ENCODE measurements at regions not wholly inside any gene's neighbourhood (a gene's known extent, or its start where the extent isn't known, plus 50 kb on each side); places are given as distances from the start of the nearest gene placed in this dataset.

DNA sequence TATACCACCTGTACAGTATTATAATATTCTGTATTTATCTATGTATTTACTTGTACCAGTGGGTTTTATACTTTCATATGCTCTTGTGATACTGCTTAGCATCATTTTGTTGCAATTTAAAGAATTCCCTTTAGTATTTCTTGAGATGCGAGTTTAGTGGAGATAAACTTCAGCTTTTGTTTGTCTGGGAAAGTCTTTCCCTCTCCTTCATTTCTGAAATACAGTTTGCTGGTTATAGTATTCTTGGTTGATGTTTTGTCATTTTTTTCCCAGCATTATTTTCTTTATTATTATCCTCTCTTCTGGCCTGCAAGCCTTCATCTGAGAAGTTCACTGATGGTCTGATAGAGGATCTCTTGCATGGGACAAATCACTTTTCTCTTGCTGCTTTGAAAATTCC, 136.6 kb upstream of the MCHR2 start:
- no peak for DNase-seq

DNA sequence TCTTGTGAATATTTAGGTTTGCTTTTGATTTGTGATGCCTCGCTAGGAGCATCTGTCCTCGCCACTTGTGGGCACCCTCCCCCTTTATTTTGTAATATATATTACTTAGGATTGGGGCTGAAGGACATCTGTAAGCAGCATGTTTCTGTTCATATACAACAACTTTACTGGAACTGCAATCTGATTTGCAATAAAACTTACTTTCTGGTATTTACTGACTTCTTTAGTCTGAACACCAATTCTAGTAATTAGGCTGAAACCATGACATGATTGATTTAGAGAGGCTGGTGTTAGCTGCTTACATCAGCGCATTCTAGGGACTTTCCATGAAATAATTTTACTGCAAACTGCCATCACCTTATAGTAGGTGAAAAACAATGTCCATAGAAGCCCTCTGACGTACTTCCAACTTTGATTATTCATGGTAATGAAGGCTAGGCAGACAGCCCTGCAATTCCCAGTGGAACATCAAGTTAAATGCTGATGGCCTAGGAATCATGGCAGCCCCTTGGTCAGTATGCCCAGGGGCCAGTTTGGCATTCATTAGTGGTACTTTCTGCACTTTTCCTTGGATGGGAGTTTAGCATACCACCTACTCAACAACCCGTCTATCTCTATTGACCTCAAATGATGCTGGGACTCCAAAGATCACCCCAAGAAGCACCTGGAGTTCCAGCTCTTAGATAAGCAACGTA, 132.9 kb upstream of the MCHR2 start:
- DNase-seq: no peak

DNA sequence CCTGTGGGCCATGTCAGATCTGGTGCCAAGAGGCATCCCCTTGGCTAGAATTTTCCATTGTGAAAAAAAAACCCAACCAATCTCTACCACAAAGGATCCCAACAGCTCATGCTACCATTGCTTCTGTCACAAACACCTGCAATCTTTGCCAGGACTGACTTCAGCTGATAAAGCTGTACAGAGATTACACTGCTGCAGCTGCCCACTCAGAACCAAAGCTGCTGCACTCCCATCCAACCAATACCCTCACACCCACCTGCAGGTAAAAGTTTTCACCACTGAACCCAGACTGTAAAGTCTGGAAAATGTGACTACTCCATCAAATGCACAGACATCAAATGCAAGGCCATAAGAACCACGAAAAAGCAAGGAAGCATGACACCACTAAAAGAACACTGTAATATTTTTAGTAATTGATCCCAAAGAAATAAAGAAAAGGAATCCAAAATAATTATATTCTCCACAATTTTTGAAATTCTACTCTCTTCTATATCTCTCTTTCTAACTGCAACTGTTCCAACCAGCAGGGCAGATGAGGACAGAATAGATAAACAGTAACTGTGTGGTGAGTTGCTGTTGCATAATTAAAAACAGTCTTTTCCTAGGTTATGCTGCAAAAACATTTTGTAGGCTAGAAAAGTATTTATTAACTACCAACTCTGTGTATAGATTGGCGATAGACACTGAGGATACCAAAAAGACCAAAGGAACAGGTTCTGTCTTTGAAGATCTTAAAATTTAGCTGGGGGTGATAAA, 128.0 kb upstream of the MCHR2 start:
- DNase-seq: no peak

DNA sequence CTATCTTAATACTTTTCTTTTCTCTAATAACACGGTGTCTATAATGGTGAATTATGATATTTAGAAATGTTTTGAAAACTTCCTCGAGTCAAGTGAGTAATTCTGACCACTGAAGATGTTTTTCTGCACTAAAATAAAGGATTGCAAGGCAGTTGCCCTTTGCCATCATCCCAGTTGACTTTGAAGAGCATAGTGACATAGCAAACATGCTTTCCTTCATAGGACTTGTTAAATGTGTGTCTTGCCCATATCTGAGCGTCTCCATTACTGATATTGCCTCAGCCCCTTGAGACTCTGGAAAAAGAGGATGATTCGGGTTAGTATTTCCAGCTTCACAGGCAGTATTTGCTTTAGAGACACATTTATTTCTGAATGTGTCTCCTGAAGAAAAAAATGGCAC, 125.2 kb upstream of the MCHR2 start:
- no peak for DNase-seq

DNA sequence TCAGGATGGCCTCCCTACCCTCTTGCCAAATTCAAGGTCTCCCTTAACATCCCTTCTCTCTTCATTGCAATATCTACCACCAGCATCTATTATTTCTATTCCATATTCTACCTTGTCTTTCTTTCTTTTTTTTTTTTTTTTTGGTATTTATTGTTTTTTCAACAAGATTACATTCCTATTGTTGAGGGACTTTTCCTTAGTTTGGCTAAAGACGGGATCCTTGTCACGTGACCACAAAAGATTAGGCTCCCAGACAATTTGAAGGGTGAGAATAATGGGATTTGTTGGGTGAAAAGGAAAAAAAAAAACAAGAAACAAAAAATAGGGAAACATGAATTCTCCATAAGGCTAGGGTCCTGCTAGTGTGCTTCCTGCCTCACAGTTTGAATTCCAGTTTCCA, 124.3 kb upstream of the MCHR2 start:
- no peak for DNase-seq

DNA sequence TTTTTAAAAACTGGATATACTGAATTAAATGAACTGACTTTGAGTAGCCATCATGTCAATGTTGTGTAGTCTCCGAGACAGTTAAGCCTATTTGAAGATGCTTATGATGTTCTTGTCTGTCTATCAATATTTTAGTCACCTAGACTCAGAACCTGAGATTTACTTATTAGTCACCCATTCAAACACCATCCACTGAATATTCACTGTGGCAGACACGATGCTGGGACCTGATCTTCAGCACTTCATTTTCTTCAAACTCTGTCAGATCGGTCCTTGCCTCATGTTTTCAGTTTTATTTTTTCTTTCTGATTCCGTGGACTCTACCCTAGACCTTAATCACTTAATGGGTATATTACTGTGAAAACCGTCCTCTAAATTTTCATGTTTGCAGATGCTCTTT, 123.7 kb upstream of the MCHR2 start:
- DNase-seq: no peak

DNA sequence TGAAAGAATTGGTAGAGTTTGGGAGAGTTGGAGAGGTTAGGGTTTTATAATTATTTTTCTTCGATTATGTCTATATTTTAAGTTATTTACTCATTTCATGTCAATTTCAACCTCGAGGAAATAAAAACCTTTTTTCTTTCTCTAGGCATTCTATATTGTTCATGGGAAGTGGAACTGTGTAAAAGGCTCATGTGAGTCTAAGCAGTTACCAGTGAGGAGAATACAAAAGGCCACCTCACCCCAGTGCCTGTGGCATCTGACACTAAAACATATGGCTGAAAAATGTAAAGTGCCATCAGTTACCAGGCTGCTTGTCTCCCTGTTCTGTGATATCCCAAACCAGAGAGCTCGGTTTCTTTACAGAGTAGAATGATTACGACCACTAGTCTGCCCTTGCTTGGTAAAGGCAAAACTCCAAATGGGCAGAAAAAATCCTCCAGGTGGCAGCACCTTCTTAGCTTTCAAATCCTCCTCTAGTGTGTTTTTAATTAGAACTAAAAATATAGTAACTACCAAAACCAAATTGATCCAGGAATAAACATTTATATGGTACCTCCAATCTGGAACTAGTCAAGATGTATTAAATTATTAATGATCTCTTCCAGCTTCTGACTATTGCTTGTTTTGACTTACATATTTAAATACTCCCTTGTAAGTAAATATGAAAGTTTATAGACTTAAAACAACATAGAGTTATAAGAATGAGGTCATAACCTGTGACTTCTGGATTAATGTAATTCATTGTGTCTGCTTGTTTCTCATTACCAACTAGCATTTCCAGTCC, 122.6 kb upstream of the MCHR2 start:
- DNase-seq: peak; percentile 60

DNA sequence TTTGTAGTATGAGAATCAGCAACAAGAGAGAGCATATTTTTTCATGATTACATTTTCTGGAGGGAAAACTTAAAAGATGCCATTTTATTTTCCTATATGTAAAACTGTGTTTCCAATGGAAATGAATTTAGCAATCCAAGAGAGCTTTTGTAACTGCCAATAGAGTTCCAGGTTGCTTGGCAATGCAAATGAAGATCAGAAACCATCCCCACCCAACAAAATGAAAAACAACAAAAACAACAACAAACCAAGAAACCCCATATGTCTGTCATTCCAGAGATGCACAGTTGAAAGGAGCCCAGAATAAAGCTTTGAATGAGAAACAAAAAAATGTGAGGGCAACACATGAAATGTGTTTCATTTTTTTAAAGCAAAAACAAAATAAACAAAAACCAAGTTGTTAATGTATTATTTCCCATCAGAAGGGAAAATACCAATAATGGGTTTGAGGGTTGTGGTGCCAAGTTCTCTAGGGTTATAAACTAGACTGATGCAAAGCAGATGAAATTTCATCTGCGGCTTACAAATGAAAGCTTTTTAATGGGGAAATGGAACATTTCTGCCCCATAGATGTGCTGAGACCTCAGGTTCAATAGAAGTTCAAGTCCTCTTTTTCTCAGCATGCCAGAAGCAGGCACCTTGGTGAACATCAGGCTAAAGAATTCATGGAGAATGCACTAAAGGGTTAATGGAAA, 121.5 kb upstream of the MCHR2 start:
- DNase-seq: no peak

DNA sequence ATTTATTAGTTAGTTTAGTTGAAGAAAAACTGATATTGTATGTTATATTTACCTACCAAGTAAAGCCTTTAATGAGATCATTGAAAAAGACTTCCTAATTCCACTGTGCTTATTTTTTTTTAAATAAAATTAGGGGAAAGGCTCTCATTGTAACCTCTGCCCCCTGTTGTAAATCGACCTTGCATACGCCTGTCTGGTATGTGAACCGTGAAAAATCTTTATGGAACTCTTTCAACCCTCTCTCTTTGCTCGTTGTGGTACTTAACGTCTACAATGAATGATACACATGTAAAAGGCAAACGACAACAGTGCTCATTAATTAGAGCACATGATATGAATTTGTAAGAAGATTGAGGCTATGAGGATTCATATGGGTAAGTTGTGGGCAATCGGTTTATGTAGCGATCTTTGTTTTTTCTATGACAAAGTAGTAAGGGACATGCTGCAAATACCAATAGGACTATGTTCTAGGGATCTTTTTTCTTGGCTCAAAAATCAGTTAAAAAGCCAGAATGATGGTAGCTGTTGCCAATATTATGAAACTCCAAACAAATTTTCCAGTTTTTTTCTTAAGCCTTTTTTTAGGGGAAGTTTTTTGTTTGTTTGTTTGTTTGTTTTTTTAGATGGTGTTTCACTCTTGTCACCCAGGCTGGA, 119.0 kb upstream of the MCHR2 start:
- no peak for DNase-seq

DNA sequence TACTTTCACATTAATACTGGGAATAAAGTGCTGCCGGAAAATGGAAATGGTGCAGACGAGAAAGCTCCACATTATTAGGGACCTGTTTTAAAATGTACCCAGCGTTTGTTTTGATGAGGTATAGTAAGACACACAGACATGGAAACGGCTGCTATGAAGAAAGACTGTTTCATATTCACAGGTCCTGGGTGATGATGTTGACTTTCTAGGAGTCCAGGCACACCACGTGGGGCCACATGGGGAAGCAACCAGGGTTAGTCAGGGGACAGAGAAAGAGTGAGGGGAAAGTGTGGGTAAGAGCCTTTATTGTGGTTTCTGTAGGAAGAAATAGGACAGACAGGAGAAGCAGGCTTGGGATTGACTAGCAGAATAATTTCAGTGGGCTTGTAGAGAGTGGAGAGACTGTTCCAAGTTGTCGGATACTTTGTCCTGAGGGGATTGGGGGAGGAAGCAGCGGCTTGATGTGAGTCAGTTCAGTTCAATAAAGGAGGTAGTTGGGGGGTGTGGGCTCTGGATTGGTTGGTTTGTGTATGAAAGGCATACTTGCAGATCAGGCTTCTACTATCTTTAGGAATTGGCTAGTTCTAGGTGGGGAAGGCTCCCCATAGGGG, 112.0 kb upstream of the MCHR2 start:
- DNase-seq: no peak

DNA sequence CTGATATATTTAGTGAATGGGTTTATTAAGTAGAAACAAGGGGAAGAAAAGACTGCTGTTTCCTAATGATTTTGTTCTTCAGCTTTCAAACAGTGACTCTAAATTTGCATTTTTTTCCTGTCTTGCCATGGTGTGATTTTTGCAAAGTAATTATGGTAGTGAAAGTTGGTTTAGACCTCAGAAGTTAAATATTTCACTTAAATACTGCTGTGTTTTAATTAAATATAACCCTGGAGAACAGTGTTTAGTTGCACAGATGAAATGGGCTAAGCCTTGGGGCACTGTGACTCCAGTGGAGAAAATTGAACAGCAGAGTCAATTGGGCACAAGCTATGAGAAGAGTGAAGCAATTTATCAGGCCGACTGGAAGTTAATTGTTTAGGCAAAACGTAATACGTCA, 111.1 kb upstream of the MCHR2 start:
- DNase-seq: no peak

DNA sequence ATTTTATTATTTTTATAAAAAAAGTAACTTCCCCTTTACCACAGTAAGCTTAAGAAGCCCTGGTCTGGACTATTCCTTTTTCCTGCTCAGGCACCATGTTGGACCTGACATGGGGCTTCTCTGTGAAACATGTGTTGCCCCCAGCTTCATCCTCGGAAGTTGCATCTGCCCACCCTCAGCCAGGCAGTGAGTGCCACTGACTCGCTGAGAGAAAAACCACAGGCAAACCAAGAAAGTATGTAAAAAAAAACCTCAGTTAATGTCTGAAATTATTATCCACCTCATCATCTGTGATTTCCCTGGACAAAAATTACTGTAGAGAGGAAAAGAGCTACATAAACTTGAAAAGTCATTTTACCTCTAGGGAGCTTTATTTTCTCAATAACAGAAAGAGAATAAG, 109.9 kb upstream of the MCHR2 start:
- DNase-seq: no peak

DNA sequence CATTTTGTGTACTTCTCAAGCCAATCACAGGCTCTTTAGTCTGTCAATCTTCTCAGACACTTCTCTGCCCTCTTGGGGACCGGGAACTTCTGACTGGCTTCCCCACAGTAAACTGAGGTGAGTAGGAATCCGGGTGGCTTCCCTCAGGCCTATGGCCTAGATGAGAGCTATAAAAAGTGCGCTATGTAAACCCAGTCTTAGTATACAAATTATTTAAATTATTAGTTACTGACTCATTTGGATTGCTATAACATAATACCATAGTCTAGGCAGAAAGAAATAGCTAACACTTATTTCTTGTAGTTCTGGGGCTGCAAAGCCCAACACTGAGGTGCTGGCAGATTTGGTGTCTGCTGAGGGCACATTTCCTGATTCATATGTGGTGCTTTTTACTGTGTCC, 109.2 kb upstream of the MCHR2 start:
- DNase-seq: no peak

DNA sequence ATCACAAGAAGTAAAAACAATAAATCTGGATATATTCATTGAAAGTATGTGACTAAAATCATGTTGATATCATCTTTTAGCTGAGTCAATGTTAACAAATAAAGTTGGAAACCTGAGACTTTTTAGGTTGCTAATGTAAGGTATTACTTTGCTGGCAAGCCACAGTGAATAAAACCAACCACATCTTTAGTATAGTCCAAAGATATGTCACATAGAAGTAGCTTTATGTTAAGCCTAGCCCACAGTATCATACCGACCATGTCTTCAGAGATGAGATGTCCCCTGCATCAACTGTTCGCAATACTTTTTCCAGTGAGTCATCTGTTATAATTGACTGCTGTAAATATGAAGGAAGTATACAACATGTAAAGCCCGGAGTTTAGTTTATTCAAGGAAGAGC, 107.6 kb upstream of the MCHR2 start:
- no peak for DNase-seq

DNA sequence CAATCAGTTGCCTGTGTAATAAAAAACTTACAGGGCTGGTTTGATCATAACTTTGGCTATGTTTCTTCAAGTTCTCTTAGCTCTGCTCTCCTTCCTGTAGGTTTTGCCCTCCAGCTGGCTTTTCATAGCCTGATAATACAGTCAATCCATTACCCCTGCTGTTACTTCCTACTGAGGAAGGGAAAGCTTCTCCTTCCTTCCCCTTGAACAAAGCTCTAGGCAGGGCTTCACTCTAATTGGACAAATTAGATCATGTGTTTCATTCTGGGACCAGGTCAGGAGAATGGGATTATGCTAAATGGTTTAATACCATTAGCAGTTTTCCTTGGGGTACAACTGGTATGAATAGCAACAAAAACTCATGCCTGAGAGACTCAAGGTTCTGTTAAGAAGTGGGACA, 106.8 kb upstream of the MCHR2 start:
- DNase-seq: no peak

DNA sequence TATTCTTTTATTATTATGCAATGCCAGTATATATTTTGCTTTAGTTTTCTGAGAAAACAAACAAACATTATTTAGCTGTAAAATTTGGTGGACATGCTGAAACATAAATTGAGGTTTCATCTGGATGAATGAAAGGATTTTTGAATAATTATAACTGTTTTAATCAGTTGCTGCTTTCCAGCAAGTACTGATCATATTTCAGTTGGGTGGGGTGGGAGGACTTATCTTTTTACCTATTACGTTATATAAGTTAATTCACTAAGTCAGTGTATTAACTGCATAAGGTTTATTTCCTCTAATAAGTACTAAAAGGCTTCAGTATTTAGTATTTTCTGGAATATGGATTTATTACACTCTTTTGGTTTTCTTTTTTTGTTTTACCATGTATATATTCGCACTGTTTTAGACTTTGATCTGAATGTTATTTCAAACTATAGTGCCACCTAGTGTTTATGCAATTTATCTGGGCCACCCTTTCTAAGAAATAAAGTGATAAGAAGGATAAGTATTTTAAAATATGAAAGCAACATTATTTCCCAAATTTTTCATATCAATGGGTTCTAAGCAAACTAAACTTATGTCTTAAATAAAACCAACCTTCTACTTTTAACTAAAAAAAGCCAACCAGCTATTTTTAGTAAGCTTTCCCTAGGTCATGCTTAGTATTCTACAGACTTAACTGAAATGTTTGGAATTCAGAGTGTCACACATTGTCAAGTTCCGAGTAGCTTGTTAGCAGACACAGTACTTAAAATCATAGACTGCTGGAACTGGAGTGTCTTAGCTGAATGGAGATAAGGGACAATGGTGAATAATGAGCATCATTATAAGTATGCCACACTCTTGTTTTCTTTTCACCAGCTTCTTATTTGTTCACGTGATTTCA, 105.4 kb upstream of the MCHR2 start:
- no peak for DNase-seq

DNA sequence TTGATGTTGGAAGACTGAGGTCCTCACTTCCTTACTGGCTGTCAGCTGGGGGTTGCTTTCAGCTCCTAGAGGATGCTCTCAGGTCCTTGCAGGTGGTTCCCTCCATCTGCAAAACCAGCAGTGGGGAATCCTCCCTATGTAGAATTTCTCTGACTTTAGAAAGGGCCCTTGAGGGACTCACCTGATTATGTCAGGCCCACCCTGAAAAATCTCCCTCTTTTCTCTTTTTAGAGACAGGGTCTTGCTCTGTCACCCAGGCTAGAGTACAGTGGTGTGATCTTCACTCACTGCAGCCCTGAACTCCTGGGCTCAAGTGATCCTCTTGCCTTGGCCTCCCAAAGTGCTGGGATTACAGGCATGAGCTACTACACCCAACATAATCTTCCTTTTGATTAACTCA, 102.9 kb upstream of the MCHR2 start:
- no peak for DNase-seq

DNA sequence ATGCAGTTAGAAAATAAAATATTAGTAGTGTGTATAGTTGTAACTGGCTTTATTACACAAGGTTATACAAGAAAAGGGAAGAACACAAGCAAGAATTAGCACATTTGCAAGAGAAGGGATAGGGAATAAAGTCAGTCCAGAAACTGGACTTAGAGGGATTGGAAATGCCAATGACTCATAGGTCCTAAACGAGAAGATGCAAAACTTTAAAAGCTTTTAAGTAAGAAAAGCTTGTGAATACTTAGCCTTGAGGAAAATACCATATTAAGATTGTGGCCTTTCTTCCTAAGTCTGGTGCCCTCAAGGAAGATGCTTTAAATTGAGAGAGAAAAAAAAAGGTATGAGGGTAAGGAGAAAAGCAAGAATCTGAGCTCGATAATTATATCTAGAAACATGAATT, 102.3 kb upstream of the MCHR2 start:
- DNase-seq: no peak

DNA sequence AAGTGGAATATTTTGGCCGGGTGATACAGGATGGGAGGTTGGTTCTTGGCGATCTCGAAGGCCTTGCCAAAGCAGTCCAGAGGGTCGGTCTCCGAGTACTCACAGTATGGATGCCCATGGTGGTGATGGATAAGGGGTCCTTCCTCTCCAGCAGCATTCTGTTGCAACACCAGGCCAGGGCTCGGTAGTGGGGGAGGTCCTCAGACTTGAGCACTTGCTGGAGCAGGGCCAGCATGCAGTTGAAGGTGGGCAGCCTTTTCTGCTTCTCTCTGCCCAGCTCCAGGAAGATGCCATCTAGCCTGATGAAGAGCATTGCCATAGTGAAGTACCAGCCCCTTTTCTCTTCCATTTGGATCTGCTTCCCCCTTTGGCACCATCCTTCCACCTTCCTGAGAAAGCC, 99.4 kb upstream of the MCHR2 start:
- DNase-seq: no peak

DNA sequence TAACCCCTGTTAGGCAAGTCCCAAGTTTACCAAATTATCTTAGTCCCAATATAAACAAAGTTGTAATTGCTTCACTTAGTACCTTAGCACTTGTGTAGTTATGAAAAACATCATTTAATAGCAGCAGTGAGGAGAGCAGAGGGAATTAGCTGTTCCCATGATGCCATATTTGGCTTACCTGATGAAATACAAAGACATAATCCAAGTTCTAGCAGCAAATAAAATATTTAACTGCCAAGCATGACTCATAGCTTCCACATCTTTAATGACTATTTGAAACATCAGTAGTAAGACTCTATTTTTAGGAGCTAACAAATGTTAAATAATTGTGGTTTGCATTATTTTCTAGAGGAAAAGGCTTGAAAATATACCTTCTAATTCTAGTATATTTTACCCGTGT, 94.0 kb upstream of the MCHR2 start:
- DNase-seq: no peak

DNA sequence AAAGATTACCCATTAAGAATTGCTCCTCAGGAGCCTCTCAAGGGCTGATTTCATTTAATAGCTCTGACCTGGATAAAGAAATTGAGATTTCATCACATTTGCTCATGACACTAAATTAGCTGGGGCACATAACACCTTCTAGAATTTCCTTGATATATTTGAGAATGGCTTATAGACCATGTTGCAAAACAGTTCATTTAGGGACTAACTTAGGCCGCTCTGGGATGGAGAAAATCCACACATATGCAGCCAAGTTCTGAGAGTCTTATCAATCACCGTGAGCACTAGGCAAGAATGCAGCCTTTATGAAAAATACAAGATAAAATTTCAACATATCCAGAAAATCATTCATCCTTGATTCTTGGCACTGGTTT, 91.0 kb upstream of the MCHR2 start:
- DNase-seq: no peak

All from left hindlimb (tissue), 1 donor.